GM12875 (cell line): ENCODE measurements at regions not wholly inside any gene's neighbourhood (a gene's known extent, or its start where the extent isn't known, plus 50 kb on each side); places are given as distances from the start of the nearest gene placed in this dataset.

Experiments
- H3K4me3 ChIP-seq: one replicate; pipeline ENCODE4 v1.5.1; 2011; ENCODE audit warnings: low read depth, low read length, control low read depth
- CTCF ChIP-seq: IDR thresholded peaks from 2 replicates; pipeline ENCODE4 v1.5.1; 2011; ENCODE audit warnings: low read depth, mild to moderate bottlenecking, control low read depth, inconsistent platforms, low read length, moderate library complexity, borderline replicate concordance; ENCODE audit not compliant: insufficient read depth

DNA sequence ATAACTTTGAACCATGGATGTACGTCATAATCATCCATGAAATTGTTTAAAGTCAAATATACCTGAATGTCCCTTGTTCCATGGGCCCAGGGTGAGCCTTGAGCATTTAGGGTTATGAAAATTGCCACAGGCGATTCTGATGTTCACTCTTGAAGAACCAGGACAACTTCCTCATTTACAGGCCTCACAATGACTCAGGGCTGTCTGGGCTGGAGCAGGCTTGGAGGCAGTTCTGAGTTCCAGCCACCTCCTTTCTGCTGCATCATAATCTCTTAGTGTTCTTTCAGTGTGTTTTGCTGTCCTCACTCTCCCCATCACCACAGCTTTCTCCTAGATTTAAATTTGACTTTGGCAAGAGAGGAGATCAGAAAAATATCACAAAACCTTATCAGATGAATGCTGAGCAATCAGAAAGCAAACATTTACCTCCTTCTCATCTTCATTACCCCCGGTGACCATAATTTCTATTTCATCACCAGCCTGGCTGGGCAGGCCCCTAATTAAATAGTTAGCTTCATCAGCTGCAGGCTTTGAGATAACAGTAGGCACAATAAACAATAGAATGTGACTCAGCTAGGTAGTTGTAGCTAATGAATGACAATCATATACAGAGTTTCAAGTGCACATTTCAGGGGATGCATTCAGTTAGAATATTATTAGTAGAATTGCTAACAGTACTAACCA lies 571.0 kb downstream of the SH2D4B start:
- no peak for TF ChIP-seq CTCF
- no peak overlapping the region for H3K4me3 ChIP-seq

DNA sequence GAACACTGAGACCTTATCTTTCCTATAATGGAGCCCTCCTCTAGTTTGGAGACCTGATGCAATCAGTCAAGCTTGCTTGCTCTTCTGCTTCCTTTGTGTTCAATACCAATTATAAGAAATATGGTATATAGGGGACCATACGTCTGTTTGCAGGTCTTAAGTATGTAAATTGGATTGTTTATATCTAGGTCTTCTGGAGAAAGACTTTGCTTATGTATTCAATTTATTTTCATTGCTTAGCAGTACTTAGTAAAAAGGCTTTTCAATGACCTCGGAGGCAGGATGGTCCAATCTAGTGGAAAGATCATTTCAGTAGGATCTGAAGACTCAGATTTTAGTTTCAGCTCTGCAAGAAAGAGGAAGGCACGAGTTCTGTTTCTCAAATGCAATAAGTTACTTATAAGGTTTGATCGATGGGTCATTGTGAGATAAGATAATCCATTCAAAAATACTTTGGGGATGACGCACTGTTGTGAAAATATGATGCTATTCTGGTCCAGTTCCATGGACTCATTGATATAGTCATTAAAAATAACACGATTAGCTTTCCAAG lies 571.6 kb downstream of the SH2D4B start:
- H3K4me3 ChIP-seq = no peak overlapping the region
- no peak for TF ChIP-seq CTCF

DNA sequence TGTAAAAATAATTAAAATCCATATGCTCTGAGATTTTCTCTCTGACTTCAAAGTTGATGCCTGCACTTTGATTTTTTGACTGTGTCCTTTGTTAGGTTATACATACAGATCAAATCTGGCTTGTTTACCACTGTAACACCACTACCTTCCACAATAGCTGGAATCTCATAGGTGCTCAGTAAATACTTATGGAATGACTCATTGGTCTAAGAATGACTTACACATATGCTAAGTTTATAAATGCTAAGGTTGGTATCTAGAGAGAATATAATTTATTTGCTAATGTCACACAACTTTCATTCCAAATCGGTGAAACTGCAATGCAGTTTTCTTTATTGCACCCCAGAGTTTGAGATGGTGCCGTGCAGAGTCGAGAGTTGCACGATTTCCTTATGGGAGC lies 578.5 kb downstream of the SH2D4B start:
- no peak overlapping the region for H3K4me3 ChIP-seq
- TF ChIP-seq CTCF = no peak

DNA sequence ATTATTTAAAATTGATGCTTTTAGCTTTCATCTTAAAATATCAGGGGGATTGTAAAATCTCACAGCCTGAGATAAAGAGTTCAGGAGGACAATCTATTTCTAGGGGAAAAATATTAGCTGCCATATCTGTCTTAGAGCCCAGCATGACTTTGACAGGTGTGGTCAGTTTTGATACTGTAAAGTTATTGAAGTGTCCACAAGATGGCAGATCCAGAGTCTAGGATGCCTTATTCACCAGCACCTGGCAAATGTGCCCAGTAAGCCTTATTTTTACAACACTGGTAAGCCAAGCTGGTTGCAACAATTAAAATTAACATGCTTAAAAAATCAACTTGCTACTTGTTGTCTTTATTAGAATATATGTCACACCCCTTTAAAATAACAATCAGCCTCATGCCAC lies 579.3 kb downstream of the SH2D4B start:
- TF ChIP-seq CTCF = no peak
- H3K4me3 ChIP-seq = no peak overlapping the region

GRCh38 chr10:81127931-81128330 lies 590.2 kb downstream of the SH2D4B start:
- no peak overlapping the region for H3K4me3 ChIP-seq
- TF ChIP-seq CTCF = no peak

DNA sequence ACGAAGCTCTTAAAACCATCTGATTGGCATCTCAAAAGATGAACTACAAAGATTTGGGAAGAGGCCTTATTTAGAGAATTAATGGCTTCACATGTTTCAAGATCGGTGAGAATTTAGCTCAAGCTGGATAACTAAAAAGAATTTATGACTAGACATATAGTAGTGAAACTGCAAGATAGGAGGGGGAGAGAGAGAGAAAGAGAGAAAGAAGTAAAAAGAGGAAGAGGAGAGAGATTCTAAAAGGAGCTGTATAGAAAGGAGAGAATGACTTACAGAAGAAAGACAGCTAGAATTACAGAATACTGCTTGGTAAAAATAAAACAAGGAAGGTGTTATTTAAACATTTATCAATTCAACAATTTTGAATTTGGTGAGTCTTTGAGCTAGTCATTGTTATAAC lies 592.3 kb downstream of the SH2D4B start:
- TF ChIP-seq CTCF = no peak

GRCh38 chr10:81135851-81136250 lies 598.1 kb downstream of the SH2D4B start:
- TF ChIP-seq CTCF = no peak
- no peak overlapping the region for H3K4me3 ChIP-seq

More for the DNA sequence above, 592.3 kb downstream of the SH2D4B start:
- no peak overlapping the region for H3K4me3 ChIP-seq
